Large intestine (tissue), 3 donors: ENCODE measurements at regions not wholly inside any gene's neighbourhood (a gene's known extent, or its start where the extent isn't known, plus 50 kb on each side); places are given as distances from the start of the nearest gene placed in this dataset.

Experiments
- DNase-seq, 2 donors: peaks; one replicate each; pipeline versions ENCODE4 v3.0.0 to v3.0.0-alpha.2; 2013
- H3K27ac ChIP-seq: one replicate; pipeline ENCODE4 v1.5.1; 2013; ENCODE audit warnings: low read length
- H3K27me3 ChIP-seq: 2 replicates; pipeline ENCODE4 v1.6.1; 2013; ENCODE audit warnings: low read length; ENCODE audit not compliant: control insufficient read depth, insufficient read depth
- H3K36me3 ChIP-seq: 2 replicates; pipeline ENCODE4 v1.6.1; 2013; ENCODE audit warnings: low read length; ENCODE audit not compliant: control insufficient read depth, insufficient read depth
- H3K4me1 ChIP-seq: one replicate; pipeline ENCODE4 v1.6.1; 2013; ENCODE audit warnings: low read length; ENCODE audit not compliant: control insufficient read depth, insufficient read depth
- H3K4me3 ChIP-seq: one replicate; pipeline ENCODE4 v1.5.1; 2013; ENCODE audit warnings: low read length
- H3K9me3 ChIP-seq: one replicate; pipeline ENCODE4 v1.6.1; 2013; ENCODE audit warnings: mild to moderate bottlenecking, low read depth, low read length, moderate library complexity; ENCODE audit not compliant: control insufficient read depth
- WGBS: methylation state at CpG from one replicate; pipeline ENCODE4 v1.1.5; 2013; ENCODE audit warnings: low lambda C conversion rate; ENCODE audit not compliant: insufficient coverage; 5-methylcytosine and 5-hydroxymethylcytosine counted together

DNA sequence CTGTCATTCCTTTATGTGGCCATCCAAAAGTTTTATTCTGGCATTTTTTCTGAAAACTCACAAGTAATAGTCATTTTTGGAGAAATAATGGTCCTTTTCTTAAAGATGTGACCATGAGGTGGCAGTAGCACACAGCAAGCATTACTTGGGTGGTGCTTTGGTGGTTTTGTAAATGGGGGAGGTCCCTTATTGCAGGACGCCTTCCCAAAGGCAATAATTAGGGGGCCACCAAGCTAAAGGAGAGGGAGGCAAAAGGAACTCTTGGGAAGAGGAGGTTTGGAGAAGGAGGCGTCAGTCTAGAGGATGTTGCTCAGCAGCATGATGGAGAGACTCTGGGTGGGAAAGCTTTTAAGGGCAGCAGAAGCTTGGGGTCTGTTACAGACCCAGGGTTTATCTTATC, 422.6 kb upstream of the MMS22L start:
- no peaks in the 10 kb centered on the region for H3K27me3 ChIP-seq
- H3K36me3 ChIP-seq = no peaks in the 10 kb centered on the region
- H3K27ac ChIP-seq = no peak overlapping the region
- no peak for DNase-seq
- H3K4me1 ChIP-seq = no peaks in the 10 kb centered on the region
- H3K4me3 ChIP-seq = no peak overlapping the region
- no peaks in the 10 kb centered on the region for H3K9me3 ChIP-seq
- WGBS = no CpG with 5 or more reads among the region's 2 CpGs

- WGBS = 100% methylated on average over 1 of the region's 4 CpGs
- no peak overlapping the region for H3K4me3 ChIP-seq
- no peak overlapping the region for H3K27ac ChIP-seq
- H3K4me1 ChIP-seq = no peaks in the 10 kb centered on the region
- no peak for DNase-seq
- no peaks in the 10 kb centered on the region for H3K36me3 ChIP-seq
- no peaks in the 10 kb centered on the region for H3K9me3 ChIP-seq
- no peaks in the 10 kb centered on the region for H3K27me3 ChIP-seq
Measured at GRCh38 chr6:97712751-97713150, 429.7 kb upstream of the MMS22L start.

DNA sequence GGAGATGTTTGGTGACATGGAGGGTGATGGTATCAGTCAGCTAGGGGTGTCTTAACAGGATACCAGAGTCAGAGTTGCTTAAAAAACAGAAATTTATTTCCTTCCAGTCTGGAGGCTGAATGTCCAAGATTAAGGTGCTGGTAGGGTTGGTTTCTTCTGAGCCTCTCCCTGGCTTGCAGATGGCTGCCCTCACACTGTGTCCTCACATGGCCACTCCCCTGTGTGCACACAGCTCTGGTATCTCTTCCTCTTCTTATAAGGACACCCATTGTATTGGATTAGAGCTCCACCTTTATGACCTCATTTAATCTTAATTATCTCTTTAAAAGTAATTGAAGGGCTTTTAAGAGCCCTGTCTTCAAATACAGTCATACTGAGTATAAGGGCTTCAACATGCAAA, 431.8 kb upstream of the MMS22L start:
- no peak overlapping the region for H3K27ac ChIP-seq
- no peaks in the 10 kb centered on the region for H3K27me3 ChIP-seq
- H3K9me3 ChIP-seq = no peaks in the 10 kb centered on the region
- DNase-seq = no peak
- H3K4me1 ChIP-seq = no peaks in the 10 kb centered on the region
- no peaks in the 10 kb centered on the region for H3K36me3 ChIP-seq
- H3K4me3 ChIP-seq = no peak overlapping the region

GRCh38 chr6:97717086-97717485, 434.1 kb upstream of the MMS22L start:
- H3K9me3 ChIP-seq = no peaks in the 10 kb centered on the region
- no peaks in the 10 kb centered on the region for H3K4me1 ChIP-seq
- 80% methylated on average over 1 of the region's 3 CpGs for WGBS
- DNase-seq = no peak
- H3K27ac ChIP-seq = no peak overlapping the region
- no peaks in the 10 kb centered on the region for H3K27me3 ChIP-seq
- no peak overlapping the region for H3K4me3 ChIP-seq
- H3K36me3 ChIP-seq = no peaks in the 10 kb centered on the region

- H3K36me3 ChIP-seq = no peaks in the 10 kb centered on the region
- no CpG with 5 or more reads among the region's 2 CpGs for WGBS
- H3K4me1 ChIP-seq = no peaks in the 10 kb centered on the region
- no peaks in the 10 kb centered on the region for H3K9me3 ChIP-seq
- H3K27ac ChIP-seq = no peak overlapping the region
- H3K27me3 ChIP-seq = no peaks in the 10 kb centered on the region
- no peak for DNase-seq
- no peak overlapping the region for H3K4me3 ChIP-seq
Measured at GRCh38 chr6:97726378-97726777, 443.4 kb upstream of the MMS22L start.

DNA sequence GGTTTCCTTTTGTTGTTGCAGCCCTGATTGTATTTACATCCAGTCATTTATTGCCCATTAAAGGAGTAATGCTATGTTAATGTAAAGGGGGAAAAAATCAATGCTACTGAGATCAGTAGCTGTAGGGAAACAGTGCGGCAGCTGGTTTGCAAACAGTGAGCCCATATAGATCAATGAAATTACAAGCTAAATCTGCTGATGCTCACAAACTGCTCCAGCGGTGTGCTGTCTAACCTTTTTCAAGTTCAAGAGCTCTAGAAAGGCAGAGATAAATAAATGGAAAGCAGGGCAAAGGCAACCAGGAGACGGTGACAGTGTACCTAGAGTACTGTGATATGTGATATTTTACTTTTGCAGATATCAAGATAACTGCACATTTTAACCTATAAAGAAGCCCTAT, 449.0 kb upstream of the MMS22L start:
- no peak overlapping the region for H3K27ac ChIP-seq
- H3K4me3 ChIP-seq = no peak overlapping the region
- H3K27me3 ChIP-seq = no peaks in the 10 kb centered on the region
- no peaks in the 10 kb centered on the region for H3K9me3 ChIP-seq
- H3K36me3 ChIP-seq = no peaks in the 10 kb centered on the region
- H3K4me1 ChIP-seq = no peaks in the 10 kb centered on the region
- DNase-seq = no peak
- WGBS = 100% methylated on average over 1 of the region's 3 CpGs

- DNase-seq = no peak
- Histone ChIP-seq H3K36me3 (no peaks in the 10 kb centered on the region), H3K27ac (no peak overlapping the region), H3K9me3 (no peaks in the 10 kb centered on the region), H3K4me3 (no peak overlapping the region), H3K4me1 (no peaks in the 10 kb centered on the region), H3K27me3 (no peaks in the 10 kb centered on the region)
- WGBS = 61% methylated on average over 2 of the region's 3 CpGs
Measured at GRCh38 chr6:97757575-97757974, 474.6 kb upstream of the MMS22L start.

- WGBS = no CpG with 5 or more reads among the region's 1 CpG
- Histone ChIP-seq H3K27ac (no peak overlapping the region), H3K36me3 (no peaks in the 10 kb centered on the region), H3K9me3 (no peaks in the 10 kb centered on the region), H3K4me1 (no peaks in the 10 kb centered on the region), H3K4me3 (no peak overlapping the region), H3K27me3 (no peaks in the 10 kb centered on the region)
- no peak for DNase-seq
Measured at GRCh38 chr6:97765461-97765860, 482.4 kb upstream of the MMS22L start.

- DNase-seq = no peak
- H3K27me3 ChIP-seq = no peaks in the 10 kb centered on the region
- H3K4me3 ChIP-seq = no peak overlapping the region
- no peaks in the 10 kb centered on the region for H3K9me3 ChIP-seq
- H3K36me3 ChIP-seq = no peaks in the 10 kb centered on the region
- 80% methylated on average over 1 of the region's 2 CpGs for WGBS
- H3K27ac ChIP-seq = no peak overlapping the region
- no peaks in the 10 kb centered on the region for H3K4me1 ChIP-seq
Measured at GRCh38 chr6:97771372-97771771, 488.4 kb upstream of the MMS22L start.

GRCh38 chr6:97775012-97775411, 492.0 kb upstream of the MMS22L start:
- no peaks in the 10 kb centered on the region for H3K4me1 ChIP-seq
- H3K4me3 ChIP-seq = no peak overlapping the region
- no CpG with 5 or more reads among the region's 5 CpGs for WGBS
- H3K36me3 ChIP-seq = no peaks in the 10 kb centered on the region
- no peak for DNase-seq
- no peaks in the 10 kb centered on the region for H3K27me3 ChIP-seq
- no peak overlapping the region for H3K27ac ChIP-seq
- H3K9me3 ChIP-seq = no peaks in the 10 kb centered on the region

DNA sequence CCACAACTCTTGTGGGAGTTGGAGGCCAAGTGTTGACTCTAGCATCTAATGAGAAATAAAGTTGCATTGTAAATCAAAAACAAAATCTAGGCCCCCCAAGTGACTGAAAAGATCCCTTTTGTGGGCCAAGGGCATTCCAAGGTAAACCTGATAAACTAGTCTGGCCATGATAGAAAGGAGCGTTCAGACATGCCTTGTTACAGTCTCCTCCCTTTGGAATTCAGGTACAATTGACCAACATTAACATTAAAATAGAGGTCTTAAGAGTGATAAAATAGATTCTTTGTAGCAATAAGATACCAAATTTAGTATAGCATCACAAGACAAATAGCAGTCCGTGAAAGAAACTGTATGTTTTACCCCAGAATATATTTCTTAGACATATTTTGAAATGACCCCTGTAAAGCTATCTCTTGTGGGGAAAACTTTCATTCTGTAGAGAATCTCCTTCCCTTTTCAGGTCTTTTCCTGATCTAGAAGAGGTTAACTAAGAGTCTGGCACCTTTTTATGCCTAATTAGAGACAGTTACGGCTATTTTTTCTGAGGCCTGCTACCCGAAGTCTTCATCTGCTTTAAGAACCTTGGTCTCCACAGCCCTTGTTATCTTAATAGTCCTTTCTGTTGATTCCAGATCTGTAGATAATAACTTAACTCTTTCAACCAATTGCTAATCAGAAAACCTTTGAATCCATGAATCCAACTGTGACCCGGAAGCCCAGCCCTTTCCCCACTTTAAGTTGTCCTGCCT, 495.4 kb upstream of the MMS22L start:
- H3K27ac ChIP-seq = no peak overlapping the region
- no peaks in the 10 kb centered on the region for H3K4me1 ChIP-seq
- H3K4me3 ChIP-seq = no peak overlapping the region
- no peaks in the 10 kb centered on the region for H3K27me3 ChIP-seq
- H3K9me3 ChIP-seq = no peaks in the 10 kb centered on the region
- H3K36me3 ChIP-seq = no peaks in the 10 kb centered on the region
- no peak for DNase-seq
- WGBS = 63% methylated on average over 2 of the region's 5 CpGs
